ENCODE measurements at regions not wholly inside any gene's neighbourhood (a gene's known extent, or its start where the extent isn't known, plus 50 kb on each side); places are given as distances from the start of the nearest gene placed in this dataset.
A peak's percentile ranks its signal among the peaks of the same experiment; 100 is the strongest.

DNA sequence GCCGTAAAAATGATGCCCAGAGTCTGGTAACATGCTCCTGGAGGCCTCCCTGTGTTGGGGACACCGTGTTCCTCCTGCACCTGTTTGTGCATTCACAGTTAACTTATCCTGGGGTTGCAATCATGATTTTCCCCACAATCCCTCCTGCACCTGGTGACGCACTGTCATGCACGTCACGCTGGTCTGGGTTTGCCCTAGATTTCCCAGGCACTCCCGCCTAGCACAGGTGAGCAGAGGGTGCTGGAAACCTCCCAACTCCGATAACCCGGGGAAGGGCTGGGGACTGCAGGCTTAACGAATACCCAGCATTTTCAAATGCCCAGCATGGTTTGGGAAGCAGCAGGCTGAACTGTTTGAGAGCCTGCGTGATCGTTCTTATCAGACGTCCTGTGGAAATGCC, 427.1 kb downstream of the TCERG1L start:
- DNase-seq: no peak
- Histone ChIP-seq H3K4ac (ENCODE audit: low read depth in 1 of 2, low read length in 2 of 2) (no peak overlapping the region), H3K27ac (ENCODE audit: low read length, poor library complexity, severe bottlenecking) (no peak overlapping the region), H2BK12ac (ENCODE audit: low read length in 2 of 2) (no peak overlapping the region), H2BK5ac (ENCODE audit: low read depth, low read length, poor library complexity, severe bottlenecking) (no peak overlapping the region), H4K91ac (ENCODE audit: low read length) (no peak overlapping the region), H3K9me3 (ENCODE audit: control insufficient read depth, low read length) (no peaks in the 10 kb centered on the region), H3K9ac (ENCODE audit: low read length) (no peak overlapping the region), H3K4me1 (ENCODE audit: control insufficient read depth, insufficient read depth, low read depth, low read length) (no peaks in the 10 kb centered on the region), H2AFZ (ENCODE audit: low read depth, low read length) (no peak overlapping the region), H3K4me2 (ENCODE audit: low read length, poor library complexity, severe bottlenecking) (no peak overlapping the region), H3K18ac (ENCODE audit: low read depth in 1 of 2, low read length in 2 of 2) (no peak overlapping the region), H2BK15ac (ENCODE audit: low read depth, poor library complexity, severe bottlenecking) (no peak overlapping the region), H3K4me3 (ENCODE audit: insufficient read depth in 1 of 2, low read depth in 1 of 2, low read length in 2 of 2) (peak overlapping the region in 1 of 2 experiments; percentile 28), H2BK120ac (ENCODE audit: low read depth, low read length) (no peak overlapping the region), H3K14ac (ENCODE audit: low read length in 2 of 2) (no peak overlapping the region), H3K36me3 (ENCODE audit: control insufficient read depth in 1 of 2, insufficient read depth in 2 of 2, low read depth in 1 of 2, low read length in 2 of 2) (no peaks in the 10 kb centered on the region), H3K79me1 (replicated peaks; ENCODE audit: low read length, poor library complexity, severe bottlenecking) (no peaks in the 10 kb centered on the region), H3K23ac (ENCODE audit: low read length in 2 of 2) (no peak overlapping the region), H4K8ac (ENCODE audit: low read length) (no peak overlapping the region), H3K27me3 (ENCODE audit: control insufficient read depth in 1 of 2, insufficient read depth in 1 of 2, low read length in 2 of 2) (no peaks in the 10 kb centered on the region), H2AK5ac (ENCODE audit: low read length, severe bottlenecking) (no peak overlapping the region)
- 82% methylated on average over 12 of the region's 12 CpGs for WGBS

DNA sequence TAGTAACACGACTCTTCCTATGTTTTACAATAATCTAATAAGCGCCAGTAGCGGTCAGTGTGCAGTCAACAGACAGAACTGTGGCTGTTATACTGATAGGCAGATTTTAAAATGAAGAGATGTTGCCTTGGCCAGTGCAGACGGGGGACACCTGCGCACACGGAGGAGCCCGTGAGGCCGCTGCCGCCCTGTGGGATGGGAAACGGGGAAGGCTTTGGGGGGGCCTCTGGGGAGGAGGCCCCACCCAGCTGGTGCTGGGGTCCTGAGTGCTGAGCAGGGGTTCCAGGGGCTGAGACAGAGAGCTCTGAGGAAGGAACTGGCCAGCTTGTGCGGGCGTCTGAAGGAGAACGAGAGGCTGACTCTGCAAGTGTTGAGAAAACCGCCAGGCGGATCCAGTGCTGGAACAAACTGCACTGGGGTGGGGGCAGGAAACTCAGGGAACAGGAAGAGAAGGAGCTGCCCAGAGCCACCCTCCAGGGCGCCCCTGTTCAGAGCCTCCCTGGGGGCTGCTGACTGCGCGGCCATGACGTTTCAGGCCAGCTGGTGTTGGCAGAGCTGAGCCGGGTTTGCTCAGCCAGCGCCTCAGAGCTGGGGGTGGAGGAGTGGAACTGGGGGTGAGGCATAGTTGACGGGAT, 426.4 kb downstream of the TCERG1L start:
- Histone ChIP-seq H3K9me3 (ENCODE audit: control insufficient read depth, low read length) (no peaks in the 10 kb centered on the region), H3K14ac (ENCODE audit: low read length in 2 of 2) (no peak overlapping the region), H3K9ac (ENCODE audit: low read length) (no peak overlapping the region), H2BK5ac (ENCODE audit: low read depth, low read length, poor library complexity, severe bottlenecking) (no peak overlapping the region), H2BK12ac (ENCODE audit: low read length in 2 of 2) (no peak overlapping the region), H3K27me3 (ENCODE audit: control insufficient read depth in 1 of 2, insufficient read depth in 1 of 2, low read length in 2 of 2) (no peaks in the 10 kb centered on the region), H2AK5ac (ENCODE audit: low read length, severe bottlenecking) (no peak overlapping the region), H3K4me3 (ENCODE audit: insufficient read depth in 1 of 2, low read depth in 1 of 2, low read length in 2 of 2) (no peak overlapping the region), H2BK15ac (ENCODE audit: low read depth, poor library complexity, severe bottlenecking) (no peak overlapping the region), H3K79me1 (replicated peaks; ENCODE audit: low read length, poor library complexity, severe bottlenecking) (no peaks in the 10 kb centered on the region), H3K4me2 (ENCODE audit: low read length, poor library complexity, severe bottlenecking) (no peak overlapping the region), H3K23ac (ENCODE audit: low read length in 2 of 2) (no peak overlapping the region), H3K18ac (ENCODE audit: low read depth in 1 of 2, low read length in 2 of 2) (no peak overlapping the region), H4K91ac (ENCODE audit: low read length) (no peak overlapping the region), H2AFZ (ENCODE audit: low read depth, low read length) (no peak overlapping the region), H3K4me1 (ENCODE audit: control insufficient read depth, insufficient read depth, low read depth, low read length) (no peaks in the 10 kb centered on the region), H3K27ac (ENCODE audit: low read length, poor library complexity, severe bottlenecking) (no peak overlapping the region), H4K8ac (ENCODE audit: low read length) (no peak overlapping the region), H3K4ac (ENCODE audit: low read depth in 1 of 2, low read length in 2 of 2) (no peak overlapping the region), H2BK120ac (ENCODE audit: low read depth, low read length) (no peak overlapping the region), H3K36me3 (ENCODE audit: control insufficient read depth in 1 of 2, insufficient read depth in 2 of 2, low read depth in 1 of 2, low read length in 2 of 2) (no peaks in the 10 kb centered on the region)
- no peak for DNase-seq
- 82% methylated on average over 21 of the region's 22 CpGs for WGBS

- H2BK120ac ChIP-seq (ENCODE audit: low read depth, low read length): no peak overlapping the region
- no peak overlapping the region for H3K23ac ChIP-seq (ENCODE audit: low read length in 2 of 2)
- no peak overlapping the region for H3K4me2 ChIP-seq (ENCODE audit: low read length, poor library complexity, severe bottlenecking)
- no peak overlapping the region for H3K27ac ChIP-seq (ENCODE audit: low read length, poor library complexity, severe bottlenecking)
- no peak overlapping the region for H4K91ac ChIP-seq (ENCODE audit: low read length)
- no peak overlapping the region for H3K4me3 ChIP-seq (ENCODE audit: insufficient read depth in 1 of 2, low read depth in 1 of 2, low read length in 2 of 2)
- no peaks in the 10 kb centered on the region for H3K9me3 ChIP-seq (ENCODE audit: control insufficient read depth, low read length)
- H2BK12ac ChIP-seq (ENCODE audit: low read length in 2 of 2): no peak overlapping the region
- WGBS: 64% methylated on average over 7 of the region's 7 CpGs
- no peak overlapping the region for H3K4ac ChIP-seq (ENCODE audit: low read depth in 1 of 2, low read length in 2 of 2)
- H3K14ac ChIP-seq (ENCODE audit: low read length in 2 of 2): no peak overlapping the region
- H3K18ac ChIP-seq (ENCODE audit: low read depth in 1 of 2, low read length in 2 of 2): no peak overlapping the region
- no peak for DNase-seq
- H2AFZ ChIP-seq (ENCODE audit: low read depth, low read length): no peak overlapping the region
- no peak overlapping the region for H4K8ac ChIP-seq (ENCODE audit: low read length)
- H3K79me1 ChIP-seq (replicated peaks; ENCODE audit: low read length, poor library complexity, severe bottlenecking): no peaks in the 10 kb centered on the region
- H3K4me1 ChIP-seq (ENCODE audit: control insufficient read depth, insufficient read depth, low read depth, low read length): no peaks in the 10 kb centered on the region
- H2AK5ac ChIP-seq (ENCODE audit: low read length, severe bottlenecking): no peak overlapping the region
- H3K9ac ChIP-seq (ENCODE audit: low read length): no peak overlapping the region
- H2BK5ac ChIP-seq (ENCODE audit: low read depth, low read length, poor library complexity, severe bottlenecking): no peak overlapping the region
- H3K27me3 ChIP-seq (ENCODE audit: control insufficient read depth in 1 of 2, insufficient read depth in 1 of 2, low read length in 2 of 2): no peaks in the 10 kb centered on the region
- H3K36me3 ChIP-seq (ENCODE audit: control insufficient read depth in 1 of 2, insufficient read depth in 2 of 2, low read depth in 1 of 2, low read length in 2 of 2): no peaks in the 10 kb centered on the region
- no peak overlapping the region for H2BK15ac ChIP-seq (ENCODE audit: low read depth, poor library complexity, severe bottlenecking)
Measured at GRCh38 chr10:130887170-130887569, 424.4 kb downstream of the TCERG1L start.

DNA sequence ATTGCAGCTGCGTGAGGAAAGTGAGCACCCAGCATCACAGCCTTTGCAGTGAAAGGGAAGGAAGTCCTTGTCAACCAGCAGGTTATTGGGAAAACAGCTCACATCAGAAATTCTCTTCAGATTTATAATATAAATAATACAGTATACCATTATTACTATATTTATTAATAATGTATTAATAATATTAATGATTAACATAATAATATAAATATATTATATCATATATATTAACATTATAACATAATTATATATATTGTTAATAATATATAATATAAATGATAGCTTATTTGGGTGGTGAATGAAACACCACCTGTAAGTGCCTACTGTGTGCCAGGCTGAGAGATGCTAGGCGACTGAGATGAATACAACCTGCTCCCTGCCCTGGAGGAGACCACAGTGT, 423.0 kb downstream of the TCERG1L start:
- Histone ChIP-seq H3K79me1 (replicated peaks; ENCODE audit: low read length, poor library complexity, severe bottlenecking) (no peaks in the 10 kb centered on the region), H2BK120ac (ENCODE audit: low read depth, low read length) (no peak overlapping the region), H3K14ac (ENCODE audit: low read length in 2 of 2) (no peak overlapping the region), H3K27ac (ENCODE audit: low read length, poor library complexity, severe bottlenecking) (no peak overlapping the region), H2BK12ac (ENCODE audit: low read length in 2 of 2) (no peak overlapping the region), H4K8ac (ENCODE audit: low read length) (no peak overlapping the region), H3K18ac (ENCODE audit: low read depth in 1 of 2, low read length in 2 of 2) (no peak overlapping the region), H3K23ac (ENCODE audit: low read length in 2 of 2) (no peak overlapping the region), H3K4ac (ENCODE audit: low read depth in 1 of 2, low read length in 2 of 2) (no peak overlapping the region), H2BK15ac (ENCODE audit: low read depth, poor library complexity, severe bottlenecking) (no peak overlapping the region), H2BK5ac (ENCODE audit: low read depth, low read length, poor library complexity, severe bottlenecking) (no peak overlapping the region), H2AK5ac (ENCODE audit: low read length, severe bottlenecking) (no peak overlapping the region), H2AFZ (ENCODE audit: low read depth, low read length) (no peak overlapping the region), H3K9me3 (ENCODE audit: control insufficient read depth, low read length) (no peaks in the 10 kb centered on the region), H3K27me3 (ENCODE audit: control insufficient read depth in 1 of 2, insufficient read depth in 1 of 2, low read length in 2 of 2) (no peaks in the 10 kb centered on the region), H3K4me1 (ENCODE audit: control insufficient read depth, insufficient read depth, low read depth, low read length) (no peaks in the 10 kb centered on the region), H3K36me3 (ENCODE audit: control insufficient read depth in 1 of 2, insufficient read depth in 2 of 2, low read depth in 1 of 2, low read length in 2 of 2) (no peaks in the 10 kb centered on the region), H3K9ac (ENCODE audit: low read length) (no peak overlapping the region), H3K4me2 (ENCODE audit: low read length, poor library complexity, severe bottlenecking) (no peak overlapping the region), H4K91ac (ENCODE audit: low read length) (no peak overlapping the region), H3K4me3 (ENCODE audit: insufficient read depth in 1 of 2, low read depth in 1 of 2, low read length in 2 of 2) (no peak overlapping the region)
- no peak for DNase-seq
- WGBS: 72% methylated on average over 1 of the region's 2 CpGs
